ENCODE measurements at regions not wholly inside any gene's neighbourhood (a gene's known extent, or its start where the extent isn't known, plus 50 kb on each side); places are given as distances from the start of the nearest gene placed in this dataset.

GRCh38 chr12:92210071-92210470 is 64.4 kb upstream of the BTG1 start:
- no peak for DNase-seq

GRCh38 chr12:92208613-92209121 is 63.0 kb upstream of the BTG1 start:
- peak; percentile 75 for DNase-seq

GRCh38 chr12:92206596-92206995 is 61.0 kb upstream of the BTG1 start:
- DNase-seq = no peak

- DNase-seq = no peak
Measured at GRCh38 chr12:92206011-92206410, 60.4 kb upstream of the BTG1 start.

GRCh38 chr12:92199819-92200576 is 54.4 kb upstream of the BTG1 start:
- DNase-seq = peak; percentile 40

GRCh38 chr12:92197815-92198214 is 52.2 kb upstream of the BTG1 start:
- no peak for DNase-seq

GRCh38 chr12:92196368-92196767 is 50.7 kb upstream of the BTG1 start:
- no peak for DNase-seq

All from fibroblast of skin of right quadriceps (primary cell).